Sigmoid colon (tissue), 4 donors: ENCODE measurements at regions not wholly inside any gene's neighbourhood (a gene's known extent, or its start where the extent isn't known, plus 50 kb on each side); places are given as distances from the start of the nearest gene placed in this dataset.

ENCODE experiments used
- POLR2A ChIP-seq, 2 donors: fragments of 450-650 bp; IDR thresholded peaks; one replicate each; pipeline ENCODE4 v1.6.1; 2016; ENCODE audit warnings: antibody characterized with exemption in 2 of 2, mild to moderate bottlenecking in 2 of 2, moderate library complexity in 2 of 2
- POLR2AphosphoS5 ChIP-seq, 4 donors: sonication (generic); formaldehyde crosslinking; IDR thresholded peaks; one replicate each; pipeline ENCODE4 v1.6.1; 2017; ENCODE audit warnings: antibody characterized with exemption in 4 of 4
- TF ChIP-seq, protein P1 (sequence below), 4 experiments: fragments of 450-650 bp in 3 of 4; fragments of 200-600 bp in 1 of 4; IDR thresholded peaks; one replicate each; pipeline ENCODE4 v1.5.1; 2016 to 2019; ENCODE audit warnings: antibody characterized with exemption in 4 of 4, mild to moderate bottlenecking in 3 of 4, moderate library complexity in 2 of 4

- TF ChIP-seq POLR2A (IDR thresholded peaks at IDR 0.05) (no peak), POLR2AphosphoS5 (IDR thresholded peaks at IDR 0.05) (no peak)
- TF ChIP-seq, protein P1, sequence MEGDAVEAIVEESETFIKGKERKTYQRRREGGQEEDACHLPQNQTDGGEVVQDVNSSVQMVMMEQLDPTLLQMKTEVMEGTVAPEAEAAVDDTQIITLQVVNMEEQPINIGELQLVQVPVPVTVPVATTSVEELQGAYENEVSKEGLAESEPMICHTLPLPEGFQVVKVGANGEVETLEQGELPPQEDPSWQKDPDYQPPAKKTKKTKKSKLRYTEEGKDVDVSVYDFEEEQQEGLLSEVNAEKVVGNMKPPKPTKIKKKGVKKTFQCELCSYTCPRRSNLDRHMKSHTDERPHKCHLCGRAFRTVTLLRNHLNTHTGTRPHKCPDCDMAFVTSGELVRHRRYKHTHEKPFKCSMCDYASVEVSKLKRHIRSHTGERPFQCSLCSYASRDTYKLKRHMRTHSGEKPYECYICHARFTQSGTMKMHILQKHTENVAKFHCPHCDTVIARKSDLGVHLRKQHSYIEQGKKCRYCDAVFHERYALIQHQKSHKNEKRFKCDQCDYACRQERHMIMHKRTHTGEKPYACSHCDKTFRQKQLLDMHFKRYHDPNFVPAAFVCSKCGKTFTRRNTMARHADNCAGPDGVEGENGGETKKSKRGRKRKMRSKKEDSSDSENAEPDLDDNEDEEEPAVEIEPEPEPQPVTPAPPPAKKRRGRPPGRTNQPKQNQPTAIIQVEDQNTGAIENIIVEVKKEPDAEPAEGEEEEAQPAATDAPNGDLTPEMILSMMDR (IDR thresholded peaks at IDR 0.05) = no peak
Observed at GRCh38 chr3:24736701-24737100, 242.1 kb upstream of the THRB start.
